M059J (cell line): ENCODE measurements at regions not wholly inside any gene's neighbourhood (a gene's known extent, or its start where the extent isn't known, plus 50 kb on each side); places are given as distances from the start of the nearest gene placed in this dataset.

Source experiments
- DNase-seq: peaks from one replicate; pipeline ENCODE4 v3.0.0-alpha.2; 2012; ENCODE audit warnings: low read depth

DNA sequence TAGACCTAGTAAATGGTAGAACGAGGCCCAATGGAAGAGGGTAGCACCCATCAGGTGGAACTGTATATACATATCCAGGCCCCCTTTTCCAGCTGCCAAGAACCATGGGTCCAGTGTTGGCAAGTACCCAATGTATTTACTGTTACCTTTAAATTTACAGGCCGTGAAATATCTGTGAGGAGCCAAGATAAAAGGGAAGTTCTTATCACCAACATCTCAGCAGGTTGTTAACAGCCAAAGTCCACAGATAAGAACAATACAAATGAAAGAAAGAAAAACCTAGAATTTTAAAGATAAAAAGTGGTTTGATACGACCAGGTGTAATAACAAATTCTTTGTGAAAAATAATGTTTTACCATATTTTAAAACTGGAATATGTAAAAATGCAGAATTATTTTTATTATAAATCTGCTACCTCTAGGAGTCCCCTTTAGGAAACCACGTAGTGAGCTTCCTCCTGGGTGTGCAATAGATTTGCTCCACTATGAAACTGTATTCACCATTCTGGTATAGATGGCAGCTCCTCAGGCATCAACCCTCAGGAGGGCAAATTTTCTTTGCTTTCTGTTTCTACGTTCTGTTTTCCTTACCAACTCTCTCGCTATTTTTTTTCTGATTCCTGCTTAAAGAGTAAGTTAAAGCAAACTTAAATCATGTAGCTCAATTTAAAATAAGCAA is 292.2 kb upstream of the SLC10A2 start:
- no peak for DNase-seq

DNA sequence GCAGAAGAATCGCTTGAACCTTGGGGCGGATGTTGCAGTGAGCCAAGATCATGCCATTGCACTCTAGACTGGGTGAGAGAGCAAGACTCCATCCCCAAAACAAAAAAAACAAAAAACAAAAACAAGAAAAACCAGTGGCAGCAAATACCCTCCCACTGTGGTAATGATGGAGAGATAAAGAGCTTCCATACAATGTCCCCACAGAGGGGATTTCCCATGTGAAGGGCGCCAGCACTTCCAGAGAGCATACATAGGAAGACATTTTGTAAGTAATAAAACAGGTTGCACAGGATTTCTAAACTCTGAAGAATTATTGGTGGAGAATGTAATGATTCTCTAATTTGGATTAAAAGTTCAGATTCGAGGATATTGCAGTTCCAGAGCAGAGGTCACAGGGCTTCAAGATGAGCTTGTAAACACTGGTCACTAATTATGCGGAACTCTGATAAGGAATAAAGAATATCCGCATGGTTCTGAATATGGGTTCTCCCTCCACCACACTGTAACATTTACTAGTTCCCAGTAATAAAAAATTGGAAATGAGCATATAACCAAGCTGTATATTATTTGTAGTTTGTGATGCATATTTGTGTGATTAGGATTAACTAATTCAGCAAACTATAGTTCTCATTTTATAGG is 290.1 kb upstream of the SLC10A2 start:
- no peak for DNase-seq

DNA sequence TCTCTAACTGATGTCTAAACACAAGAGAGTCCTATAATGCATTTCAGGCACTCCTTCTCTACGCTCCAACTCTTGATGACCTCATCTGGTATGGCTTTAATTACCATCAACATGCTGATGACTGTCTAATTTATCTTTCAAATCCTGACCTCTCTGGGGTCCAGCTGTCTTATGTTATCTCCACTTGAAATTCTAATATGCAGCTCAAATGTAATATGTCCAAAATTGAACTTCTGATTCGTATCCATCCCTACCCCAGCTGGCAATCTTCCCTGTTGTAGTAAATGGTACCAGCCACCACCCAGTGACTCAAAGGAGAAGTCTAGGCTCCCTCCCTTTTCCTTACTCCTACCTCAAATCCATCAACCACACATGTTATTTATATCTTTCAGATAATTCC is 288.0 kb upstream of the SLC10A2 start:
- DNase-seq, result no peak

DNA sequence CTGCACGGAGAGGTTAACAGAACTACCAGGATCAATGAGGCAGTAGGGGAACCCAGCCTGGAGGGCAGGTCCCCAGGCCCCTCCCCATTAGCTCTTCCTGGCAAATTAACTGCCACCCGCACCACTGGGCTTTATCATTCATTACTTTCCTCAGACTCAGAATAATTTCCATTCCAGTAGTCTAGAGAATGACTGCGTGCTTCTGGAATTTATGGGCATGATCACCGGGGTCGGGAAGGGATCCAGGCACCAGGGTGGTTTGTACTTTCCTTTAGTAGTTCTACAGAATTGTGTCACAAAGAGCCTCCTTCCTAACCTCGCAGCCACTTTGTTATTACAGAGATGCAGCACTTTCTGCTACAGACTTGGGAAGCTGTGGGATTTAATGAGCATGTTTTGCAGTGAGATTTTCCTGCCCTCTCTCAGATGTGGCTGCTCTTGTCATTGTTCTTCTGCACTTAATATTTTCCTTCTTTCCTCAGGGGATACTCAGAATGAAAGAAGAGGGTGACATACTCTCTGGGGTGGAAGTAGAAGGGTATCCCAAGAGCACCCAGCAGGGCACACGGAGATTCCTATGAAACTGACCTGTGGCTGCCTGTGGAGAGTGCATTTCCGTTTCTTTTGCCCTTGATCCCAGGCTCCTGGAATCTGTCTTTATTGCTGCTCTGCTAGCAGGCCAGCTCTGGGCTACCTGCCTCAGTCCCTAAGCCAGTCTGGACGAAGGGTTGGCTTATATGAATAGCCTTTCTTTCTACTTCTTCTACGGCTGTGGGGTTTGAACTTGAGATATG is 285.0 kb upstream of the SLC10A2 start:
- peak; percentile 46 for DNase-seq

DNA sequence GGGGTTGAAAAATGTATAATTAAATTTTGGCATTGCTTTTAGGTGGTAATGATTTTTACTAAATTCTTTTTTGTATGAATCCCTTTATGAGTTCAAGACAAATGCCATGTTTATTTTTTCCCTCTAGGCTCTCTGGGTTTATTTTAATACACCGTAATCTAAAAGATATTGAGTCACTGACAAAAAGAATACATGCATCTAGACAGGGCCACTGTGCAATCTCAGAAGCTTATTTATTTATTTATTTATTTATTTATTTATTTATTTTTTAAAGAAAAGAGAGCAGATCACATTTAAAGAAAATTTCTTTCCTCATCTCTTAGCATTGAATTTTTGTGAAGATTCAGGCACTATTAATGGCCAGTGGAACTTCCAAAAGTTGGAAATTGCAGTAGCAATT is 283.9 kb upstream of the SLC10A2 start:
- DNase-seq, result no peak

DNA sequence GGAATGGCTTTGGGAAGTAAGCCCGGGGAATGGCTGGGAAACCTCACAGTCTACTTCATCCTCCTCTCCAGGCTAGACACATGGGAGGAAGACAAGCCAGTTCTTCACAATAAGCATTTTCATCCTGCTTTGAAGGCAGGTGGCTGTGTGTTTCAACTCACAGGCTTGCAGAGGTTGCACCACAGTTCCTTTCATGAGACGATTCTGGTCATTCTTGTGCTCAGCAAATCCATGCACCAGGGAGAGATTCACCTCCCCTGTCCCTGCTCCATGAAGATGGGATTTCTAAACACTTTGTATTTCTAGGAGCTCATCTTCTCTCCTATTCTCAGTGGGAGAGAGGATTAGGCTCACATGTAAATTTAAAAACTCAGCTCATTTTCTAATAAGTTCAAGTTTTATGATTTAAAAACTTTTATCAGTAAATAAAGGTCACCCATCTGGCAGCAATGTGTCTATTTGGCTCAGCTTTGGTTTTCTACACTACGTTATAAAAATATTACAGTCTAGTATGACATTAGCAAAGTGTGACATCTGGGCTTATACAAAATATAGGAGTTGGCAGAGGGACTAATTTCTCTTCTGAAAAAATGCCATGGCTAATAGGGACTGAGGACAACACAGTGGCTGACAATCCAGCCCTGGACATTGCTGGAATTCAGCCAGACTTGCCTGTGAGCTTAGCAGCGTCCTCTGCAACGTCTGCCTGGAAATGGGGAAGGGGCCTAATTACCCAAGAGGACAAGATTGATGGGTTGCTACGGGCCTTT is 283.2 kb upstream of the SLC10A2 start:
- DNase-seq, result no peak

DNA sequence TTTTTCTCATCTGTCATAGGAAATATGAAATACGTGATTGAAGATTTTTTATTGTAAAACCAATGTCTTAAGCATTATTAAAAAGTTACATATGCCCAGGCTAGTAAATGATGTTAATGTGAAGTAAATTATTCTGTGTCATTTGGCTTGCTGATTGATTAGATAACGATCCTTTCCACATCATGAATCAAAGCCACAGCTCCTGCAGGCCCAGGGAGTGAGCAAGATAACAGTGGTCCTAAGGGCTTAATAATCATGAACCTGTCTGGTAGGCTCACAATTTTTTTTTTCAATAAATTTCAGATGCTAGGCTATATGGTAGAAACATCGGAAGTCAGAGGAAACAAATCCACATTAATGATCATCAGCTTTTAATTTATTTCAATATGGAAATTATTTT is 269.0 kb upstream of the SLC10A2 start:
- DNase-seq, result no peak

DNA sequence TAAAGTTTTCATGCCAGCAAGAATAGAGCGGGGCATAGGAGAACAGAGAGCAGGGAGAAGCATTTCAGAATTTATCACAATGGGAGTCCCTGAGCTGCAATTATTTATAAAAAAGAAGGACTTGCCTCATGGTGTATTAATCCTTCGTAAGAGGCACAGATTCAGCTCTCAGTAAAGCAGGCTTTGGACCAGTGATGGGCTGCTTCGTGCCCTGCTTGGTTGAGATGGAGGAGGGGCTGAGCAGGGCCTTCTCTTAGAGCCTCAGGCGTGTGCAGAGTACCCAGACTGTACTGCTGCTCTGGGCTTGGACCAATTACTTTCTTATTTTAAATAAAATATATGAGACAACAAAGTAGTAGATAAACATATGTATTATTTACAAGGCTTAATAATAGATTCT is 265.7 kb upstream of the SLC10A2 start:
- no peak for DNase-seq

DNA sequence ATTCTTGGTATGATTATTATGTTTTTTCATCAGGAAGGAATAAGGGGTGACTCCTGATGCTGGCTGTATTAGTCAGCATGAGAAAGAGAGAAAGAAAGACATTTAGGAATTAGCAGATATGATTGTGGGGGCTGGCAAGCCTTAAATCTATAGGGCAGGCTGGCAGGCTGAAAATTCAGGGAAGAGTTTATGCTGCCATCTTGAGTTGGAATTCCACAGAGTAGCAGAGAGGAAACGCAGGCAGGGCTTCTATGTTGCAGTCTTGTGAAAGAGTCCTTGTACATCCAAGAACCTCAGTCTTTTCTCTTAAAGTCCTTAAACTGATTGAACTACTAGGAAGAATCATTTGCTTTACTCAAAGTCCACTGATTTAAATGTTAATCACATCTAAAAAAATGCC is 262.7 kb upstream of the SLC10A2 start:
- DNase-seq, result no peak

DNA sequence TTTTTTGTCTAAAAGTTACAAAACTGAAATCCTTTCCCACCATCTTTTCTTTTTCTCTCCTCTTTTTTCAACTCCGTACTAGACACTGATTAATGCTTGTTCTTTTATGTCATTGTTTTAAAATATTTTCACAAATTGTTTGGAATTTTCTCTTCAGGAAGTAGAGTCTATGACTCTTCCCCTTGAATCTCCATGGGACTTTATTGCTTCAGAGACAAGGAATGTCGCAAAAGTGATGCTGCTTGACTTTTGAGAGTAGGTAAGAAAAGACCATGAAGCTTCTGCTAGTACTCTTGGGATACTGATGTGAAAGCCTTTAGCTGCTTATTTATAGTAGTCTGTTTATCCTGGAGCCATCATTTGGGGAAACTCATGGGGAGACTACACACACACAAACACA is 260.1 kb upstream of the SLC10A2 start:
- no peak for DNase-seq

DNA sequence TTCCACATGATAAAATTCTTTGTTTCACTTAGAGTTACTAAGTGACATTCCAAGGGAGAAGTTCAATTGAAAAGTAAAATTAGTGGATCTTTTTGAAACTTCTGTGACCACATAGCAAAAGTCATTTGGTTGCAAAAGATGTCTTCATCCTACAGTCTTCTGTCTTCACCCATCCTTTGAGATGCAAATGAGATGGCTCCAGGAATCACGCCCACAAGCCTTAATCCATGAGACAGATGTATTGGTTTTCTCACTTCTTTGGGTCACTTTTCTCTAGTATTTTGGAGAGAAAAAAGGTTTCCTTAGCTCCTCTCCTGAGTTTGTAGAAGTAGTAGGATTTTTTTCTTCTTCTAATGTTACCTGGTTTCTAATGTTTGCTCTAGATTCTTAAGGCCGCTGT is 259.5 kb upstream of the SLC10A2 start:
- no peak for DNase-seq

DNA sequence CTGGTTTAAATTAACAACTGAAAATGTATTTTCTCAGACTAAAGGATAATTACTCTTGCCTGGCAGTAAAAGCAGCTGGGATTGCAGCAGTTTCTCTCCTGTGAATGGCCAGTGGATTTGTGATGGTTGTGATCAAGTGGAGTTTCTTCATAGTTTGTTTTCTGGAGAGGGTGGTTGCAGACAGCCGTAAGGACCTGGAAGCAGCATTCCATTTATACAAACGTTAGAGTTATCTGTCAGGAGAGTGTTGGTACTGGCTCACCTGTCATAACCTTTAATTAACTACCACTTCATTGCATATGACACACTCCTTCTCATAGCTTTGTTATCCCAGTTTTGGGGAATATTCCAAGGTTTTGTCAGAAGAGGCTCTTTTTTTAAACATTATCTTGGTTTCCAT is 258.4 kb upstream of the SLC10A2 start:
- DNase-seq, result no peak

DNA sequence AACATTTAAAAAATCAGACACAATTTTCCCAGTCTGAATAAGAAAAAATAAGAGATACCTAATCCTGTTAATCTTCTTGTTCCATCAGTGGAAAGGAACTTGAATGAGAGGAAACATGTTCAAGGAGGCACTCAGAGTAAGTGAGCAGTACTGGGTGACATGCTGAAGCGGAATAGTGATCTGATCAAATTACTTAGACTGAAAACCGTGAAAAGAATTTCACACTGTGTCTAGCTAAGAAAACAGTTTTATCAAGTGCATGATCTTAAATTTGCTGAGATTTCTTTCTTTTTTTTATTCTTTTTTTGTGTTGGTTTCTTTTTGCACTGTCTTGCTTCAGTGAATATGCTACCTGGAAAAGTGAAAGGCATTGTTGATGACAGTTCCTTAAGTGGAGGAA is 249.5 kb upstream of the SLC10A2 start:
- DNase-seq, result no peak

DNA sequence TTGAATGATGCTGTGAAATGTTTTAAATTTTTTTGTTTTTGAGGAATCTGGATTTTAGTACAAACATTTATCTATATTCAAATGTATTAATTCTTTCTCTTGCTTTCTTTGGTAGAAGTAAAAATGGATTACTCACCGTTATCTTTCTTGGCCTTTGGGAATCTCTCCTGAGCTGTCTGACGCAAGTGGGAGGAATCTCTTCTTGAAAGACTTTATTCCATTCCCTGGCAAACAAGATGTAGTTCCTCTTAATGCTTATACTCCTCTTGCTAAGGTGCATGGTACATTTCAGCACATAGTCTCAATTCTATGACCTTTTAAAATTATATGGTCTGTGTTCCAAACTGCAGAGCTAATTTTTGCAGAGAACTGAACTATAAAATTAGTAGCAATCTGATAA is 246.2 kb upstream of the SLC10A2 start:
- DNase-seq, result no peak

DNA sequence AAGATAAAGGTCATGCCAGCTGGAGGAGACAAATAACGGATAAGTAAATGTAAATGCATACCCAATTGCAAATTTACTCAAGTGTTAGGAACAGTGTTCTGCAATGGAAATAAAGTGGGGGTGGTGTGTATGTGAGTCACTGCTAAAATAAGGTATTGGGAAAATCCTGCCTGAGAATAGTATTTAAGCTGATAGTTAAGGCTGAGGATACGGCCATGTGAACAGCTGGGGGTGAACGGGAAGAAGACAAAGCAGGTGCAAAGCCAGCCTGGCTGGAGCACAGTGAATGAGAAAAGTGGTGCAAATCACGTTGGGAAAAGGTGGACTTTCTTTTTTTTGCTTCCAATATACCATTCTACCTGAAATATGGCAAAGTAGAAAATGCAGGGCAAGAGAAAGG is 242.4 kb upstream of the SLC10A2 start:
- DNase-seq, result no peak

DNA sequence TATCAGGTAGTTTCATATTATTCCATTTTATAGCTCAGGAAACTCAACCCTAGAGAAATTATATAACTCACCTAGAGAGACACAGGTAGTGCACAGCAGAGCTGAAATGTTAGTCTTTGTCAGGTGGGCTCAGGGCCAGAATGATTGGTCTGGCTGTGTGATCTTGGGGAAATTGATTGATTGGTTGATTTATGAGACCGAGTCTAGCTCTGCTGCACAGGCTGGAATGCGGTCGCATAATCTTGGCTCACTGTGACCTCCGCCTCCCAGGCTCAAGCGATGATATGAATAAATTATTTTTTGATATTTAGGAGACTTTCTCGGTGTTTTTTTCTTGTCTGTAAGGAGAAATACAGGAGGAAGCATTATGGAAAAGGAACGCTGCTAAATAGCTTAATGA is 239.9 kb upstream of the SLC10A2 start:
- no peak for DNase-seq

DNA sequence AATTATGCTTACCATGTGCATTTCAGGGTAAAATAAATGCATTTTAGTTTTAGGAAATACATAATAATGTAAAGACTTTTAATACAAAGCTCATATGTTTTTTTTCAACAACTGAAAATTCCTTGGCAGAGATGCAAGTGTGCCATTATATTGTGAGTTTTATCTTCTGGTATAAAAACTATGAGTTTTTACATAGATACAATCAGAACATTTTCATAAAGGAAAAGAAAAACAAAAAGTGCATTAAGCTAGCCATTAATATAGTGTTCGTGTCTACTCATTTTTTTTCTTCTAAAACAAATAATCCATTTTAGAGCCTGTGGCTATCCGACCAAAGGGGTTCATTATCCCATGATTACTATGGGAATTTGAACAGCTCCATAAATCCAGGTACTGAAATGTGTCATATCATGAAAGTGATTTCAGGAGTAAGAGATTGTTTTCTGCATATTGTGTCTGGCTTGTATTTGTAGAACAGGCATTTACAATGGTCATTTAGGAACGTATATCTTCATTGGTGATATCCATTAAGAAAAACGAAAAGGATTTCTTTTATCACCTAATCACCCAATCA is 236.9 kb upstream of the SLC10A2 start:
- DNase-seq, result no peak

DNA sequence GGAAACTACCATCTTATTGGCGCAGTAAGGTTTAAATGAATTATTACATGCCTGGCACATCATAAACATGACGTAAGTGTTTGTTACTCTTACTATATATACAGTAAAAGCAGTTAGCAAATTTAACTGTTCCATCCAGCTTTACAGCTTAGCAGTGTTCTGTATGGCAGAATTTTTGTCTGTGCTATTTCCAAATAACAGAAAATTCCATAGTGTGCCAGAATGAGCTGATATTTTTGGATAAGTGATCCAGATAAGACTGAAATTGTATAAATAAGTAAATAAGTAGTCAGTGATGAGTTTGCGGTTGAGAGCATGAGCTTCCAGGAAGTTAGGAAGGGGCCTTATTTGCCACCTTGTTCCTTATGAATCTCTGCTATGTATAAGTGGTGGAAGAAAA is 236.5 kb upstream of the SLC10A2 start:
- no peak for DNase-seq

DNA sequence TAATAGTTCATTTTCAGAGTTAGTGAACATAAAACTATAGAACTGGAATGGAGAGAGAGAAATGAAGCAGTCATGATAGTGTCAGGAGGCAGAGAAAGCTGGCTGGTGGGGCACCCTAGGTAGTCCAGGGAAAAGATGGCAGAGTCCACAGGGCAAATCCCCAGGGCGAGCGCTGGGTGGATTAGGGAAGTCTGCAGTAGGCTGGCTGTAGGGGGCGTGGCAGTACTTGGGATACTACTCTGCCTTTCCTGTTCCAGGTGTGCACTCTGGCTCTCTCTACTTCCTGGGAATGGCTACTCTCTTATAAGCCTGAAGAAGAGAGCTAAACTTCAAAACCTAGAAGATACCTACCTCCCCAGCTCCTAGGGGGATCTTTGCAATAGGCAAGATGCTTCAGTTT is 232.9 kb upstream of the SLC10A2 start:
- no peak for DNase-seq

DNA sequence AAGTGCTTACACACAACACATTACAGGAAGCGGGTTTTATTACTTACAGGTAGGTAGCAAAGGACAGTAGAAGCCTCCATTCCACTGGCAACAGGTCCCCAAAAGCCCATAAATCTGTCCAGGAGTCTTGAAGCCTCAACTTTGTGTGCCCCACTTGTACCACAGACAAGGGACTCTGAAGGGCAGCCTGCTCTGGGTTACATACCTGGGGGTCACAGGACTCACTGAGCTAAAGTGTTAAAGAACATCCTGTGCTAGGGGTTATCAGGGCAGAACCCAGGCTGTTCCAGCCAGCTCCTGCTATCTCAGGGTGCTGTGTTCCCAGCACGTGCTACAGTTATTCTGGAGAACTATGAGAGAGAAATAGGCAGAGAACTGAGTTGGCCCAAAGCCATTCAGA is 230.9 kb upstream of the SLC10A2 start:
- DNase-seq, result no peak

DNA sequence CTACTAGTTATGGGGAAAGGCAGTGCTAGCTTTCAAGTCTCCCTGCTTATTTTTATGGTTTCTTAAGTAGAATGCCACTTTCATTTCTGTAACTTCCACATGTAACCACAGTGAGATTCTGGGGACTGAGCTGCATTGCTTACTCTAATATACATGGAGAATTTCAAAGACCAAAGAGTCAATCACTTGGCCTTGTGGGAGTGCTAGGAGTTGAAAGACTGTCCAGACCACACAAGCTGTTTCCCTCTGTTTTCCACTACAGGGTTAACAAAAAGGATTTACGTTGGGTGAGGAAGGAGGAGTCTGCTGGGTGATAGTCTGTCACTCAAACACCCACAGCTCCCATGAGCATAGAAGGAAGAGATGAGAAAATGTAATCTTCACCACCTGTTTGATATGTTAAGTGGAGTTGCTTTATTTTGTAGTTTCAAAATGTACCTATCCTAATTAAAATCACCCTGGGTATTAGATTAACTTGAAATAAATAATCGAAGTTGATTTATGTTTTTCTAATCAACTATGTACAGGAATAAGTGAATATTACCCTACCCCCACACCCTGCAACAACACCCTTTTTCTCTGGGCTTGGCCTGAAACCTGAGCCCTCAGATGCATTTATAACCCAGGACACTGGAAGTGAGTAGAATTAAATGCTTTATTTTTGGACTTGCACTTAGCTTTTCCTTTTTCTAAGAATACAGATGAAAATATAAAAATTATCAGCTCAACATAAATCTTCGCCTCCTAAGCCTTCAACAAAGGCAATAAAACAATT is 225.8 kb upstream of the SLC10A2 start:
- no peak for DNase-seq
